H4 (cell line): ENCODE measurements at regions not wholly inside any gene's neighbourhood (a gene's known extent, or its start where the extent isn't known, plus 50 kb on each side); places are given as distances from the start of the nearest gene placed in this dataset.
"Not testable (repeated sequence)": the region's sequence is repeated elsewhere in the genome, so short reads cannot be mapped to it uniquely, and the experiment has no call there.

Experiments used
- DNase-seq: peaks from one replicate; pipeline ENCODE4 v3.0.0-alpha.2; 2015; ENCODE audit warnings: low spot score

DNA sequence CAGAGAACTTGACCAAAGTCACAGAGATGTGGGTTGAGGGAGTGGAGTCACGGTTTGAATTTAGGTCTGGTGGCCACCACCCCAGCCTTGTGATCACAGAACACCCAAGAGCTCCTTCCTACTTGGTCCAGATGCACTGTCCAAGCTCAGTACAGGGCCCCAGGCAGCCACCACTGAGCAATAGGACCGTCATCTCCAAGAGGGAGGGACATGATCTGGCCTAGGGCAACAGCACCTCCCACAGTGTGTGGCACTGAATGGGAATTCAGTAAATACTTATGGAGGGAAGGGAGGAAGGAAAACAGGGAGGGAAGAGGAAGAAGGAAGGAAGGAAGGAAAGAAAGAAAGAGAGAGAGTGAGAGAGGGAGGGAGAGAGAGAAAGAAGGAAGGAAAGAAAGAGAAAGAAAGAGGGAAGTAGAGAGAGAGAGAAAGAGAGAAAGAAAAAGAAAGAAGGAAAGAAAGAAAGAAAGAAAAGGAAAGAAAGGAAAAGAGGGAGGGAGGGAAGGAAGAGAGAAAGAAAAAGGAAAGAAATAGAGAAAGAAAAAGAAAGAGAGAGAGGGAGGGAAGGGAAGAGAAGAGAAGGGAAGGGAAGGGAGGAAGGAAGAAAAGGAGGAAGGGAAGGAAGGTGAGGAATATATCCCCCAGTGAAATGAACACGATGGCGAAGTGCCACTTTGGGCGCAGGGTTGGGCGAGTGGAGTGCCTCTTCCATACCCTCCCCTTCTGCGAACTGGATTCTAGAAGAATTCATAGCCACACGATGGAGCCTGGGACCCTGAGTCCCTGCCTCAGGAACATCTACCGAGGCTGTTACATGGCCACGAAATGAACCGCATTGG, 243.7 kb downstream of the TFAP2C start:
- no peak for DNase-seq

- no peak for DNase-seq
These were observed 244.7 kb downstream of the TFAP2C start for GRCh38 chr20:56873836-56874235.

GRCh38 chr20:56875052-56875659, 246.1 kb downstream of the TFAP2C start:
- DNase-seq: peak; percentile 79

DNA sequence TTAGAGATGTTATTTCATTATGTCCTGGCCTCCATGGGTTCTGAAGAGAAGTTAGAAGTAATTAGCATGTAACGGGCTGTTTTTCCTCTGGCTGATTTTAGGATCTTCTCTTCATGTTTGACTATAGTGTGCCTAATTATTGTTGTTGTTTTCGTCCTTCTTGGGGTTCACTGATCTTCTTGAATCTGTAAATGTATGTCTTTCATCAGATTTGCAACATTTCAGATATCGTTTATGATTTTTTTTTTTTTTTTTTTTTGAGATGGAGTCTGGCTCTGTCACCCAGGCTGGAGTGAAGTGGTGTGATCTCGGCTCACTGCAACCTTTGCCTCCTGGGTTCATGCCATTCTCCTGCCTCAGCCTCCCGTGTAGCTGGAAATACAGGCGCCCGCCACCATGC, 246.7 kb downstream of the TFAP2C start:
- no peak for DNase-seq

DNA sequence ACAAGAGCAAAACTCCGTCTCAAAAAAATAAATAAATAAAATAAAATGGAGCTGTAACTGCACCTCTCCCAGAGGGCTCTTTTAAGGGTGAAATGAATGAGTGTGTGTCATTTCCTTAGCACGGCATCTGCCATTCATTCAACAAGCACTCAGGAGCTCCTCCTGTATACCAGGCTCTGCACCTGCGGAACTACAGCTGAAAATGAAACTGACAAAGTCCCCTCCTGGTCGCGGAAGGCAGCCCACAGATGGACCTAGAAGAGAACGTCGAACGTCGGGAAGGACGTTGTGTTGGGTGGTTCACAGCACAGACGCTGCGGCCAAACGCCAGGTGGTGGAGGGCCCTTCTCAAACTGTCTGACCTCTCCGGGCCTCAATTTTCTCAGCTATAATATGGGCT, 256.4 kb downstream of the TFAP2C start:
- no peak for DNase-seq

GRCh38 chr20:56890011-56890410, 260.9 kb downstream of the TFAP2C start:
- no peak for DNase-seq

DNA sequence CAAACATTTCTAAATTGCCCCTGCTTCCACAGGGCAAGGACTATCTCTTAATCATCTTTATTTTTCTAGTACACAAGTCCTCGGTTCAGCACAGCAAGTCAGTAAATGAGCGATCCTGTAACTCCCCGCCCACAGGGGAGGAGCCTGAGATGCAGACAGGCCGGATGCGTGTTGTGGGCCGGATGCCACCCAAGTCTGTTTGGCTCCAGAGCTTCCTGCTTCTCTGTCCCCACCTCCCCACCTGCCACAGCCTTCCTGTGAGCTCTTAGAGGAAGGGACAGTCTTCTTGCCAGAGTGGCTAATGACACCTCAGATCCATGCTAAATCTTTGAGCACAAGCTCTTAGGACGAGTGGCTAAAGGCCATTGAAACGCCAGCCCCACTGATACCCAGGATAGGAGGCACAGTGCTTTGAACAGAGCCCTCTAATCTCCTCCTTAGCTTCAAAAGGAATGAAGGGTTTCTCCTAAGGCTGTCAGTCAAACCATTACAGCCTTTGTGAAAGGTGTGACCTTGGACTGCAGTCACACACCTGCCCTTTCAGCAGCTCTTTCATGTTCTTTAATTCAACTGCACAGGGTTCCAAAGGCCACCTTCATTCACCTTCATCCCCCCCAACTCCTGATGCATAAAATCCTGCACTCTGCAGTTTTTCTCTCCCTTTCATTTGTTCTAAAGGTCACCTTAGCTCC, 264.3 kb downstream of the TFAP2C start:
- no peak for DNase-seq

GRCh38 chr20:56896447-56896846, 267.3 kb downstream of the TFAP2C start:
- no peak for DNase-seq

GRCh38 chr20:56897318-56897957, 268.3 kb downstream of the TFAP2C start:
- no peak for DNase-seq

- no peak for DNase-seq
These were observed 268.8 kb downstream of the TFAP2C start for GRCh38 chr20:56897958-56898349.

DNA sequence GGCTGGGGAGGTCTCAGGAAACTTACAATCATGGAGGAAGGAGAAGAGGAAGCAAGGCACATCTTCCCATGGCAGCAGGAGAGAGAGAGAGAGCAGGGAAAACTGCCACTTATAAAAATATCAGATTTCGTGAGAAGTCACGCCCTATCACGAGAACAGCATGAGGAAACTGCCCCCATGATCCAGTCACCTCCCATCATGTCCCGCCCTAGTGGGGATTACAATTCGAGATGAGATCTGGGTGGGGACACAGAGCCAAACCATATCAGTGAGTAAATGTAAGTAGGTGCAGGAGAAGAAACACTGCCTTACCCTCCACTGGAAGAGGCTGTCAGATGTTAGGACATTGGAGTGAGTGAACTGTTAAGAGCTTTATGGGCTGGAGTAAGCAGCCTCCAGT, 270.4 kb downstream of the TFAP2C start:
- no peak for DNase-seq

DNA sequence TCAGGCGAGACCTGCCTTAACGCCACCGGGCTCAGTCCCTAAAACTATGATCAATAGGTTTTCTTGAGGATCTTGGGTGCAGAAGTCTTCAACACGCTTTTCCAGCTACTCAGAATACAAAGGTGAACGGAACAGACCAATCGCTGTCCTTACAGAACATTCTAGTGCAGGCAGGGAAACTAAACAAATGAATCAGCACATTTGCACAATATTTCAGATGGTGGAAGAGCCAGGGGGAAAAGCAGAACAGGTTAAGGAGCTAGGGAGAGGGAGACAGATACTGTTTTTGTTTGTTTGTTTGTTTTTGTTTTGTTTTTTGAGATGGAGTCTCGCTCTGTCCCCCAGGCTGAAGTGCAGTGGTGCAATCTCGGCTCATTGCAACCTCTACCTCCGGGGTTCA, 271.1 kb downstream of the TFAP2C start:
- no peak for DNase-seq

- no peak for DNase-seq
These were observed 274.3 kb downstream of the TFAP2C start for GRCh38 chr20:56903421-56903820.

DNA sequence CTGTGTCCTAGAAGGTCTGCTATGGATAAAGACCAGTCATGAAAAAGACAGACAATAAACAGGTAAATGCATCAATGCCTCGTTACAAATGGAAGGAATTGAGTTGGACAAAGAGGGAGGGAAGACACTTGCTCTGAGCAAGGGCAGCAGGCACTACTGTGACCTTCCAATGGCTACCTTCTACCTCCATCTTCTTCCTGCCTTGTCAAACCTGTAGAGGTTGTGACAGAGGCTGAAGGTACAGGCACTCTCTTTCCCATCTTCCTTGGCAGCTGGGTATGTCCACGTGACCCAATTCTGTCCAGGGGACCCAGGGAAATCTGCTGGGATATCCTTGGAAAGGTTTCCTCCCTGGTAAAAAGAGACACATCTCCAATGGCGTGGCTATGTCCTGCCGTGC, 274.8 kb downstream of the TFAP2C start:
- DNase-seq: no peak

GRCh38 chr20:56909918-56910714, 281.0 kb downstream of the TFAP2C start:
- no peak for DNase-seq

GRCh38 chr20:56911946-56912345, 282.8 kb downstream of the TFAP2C start:
- no peak for DNase-seq

DNA sequence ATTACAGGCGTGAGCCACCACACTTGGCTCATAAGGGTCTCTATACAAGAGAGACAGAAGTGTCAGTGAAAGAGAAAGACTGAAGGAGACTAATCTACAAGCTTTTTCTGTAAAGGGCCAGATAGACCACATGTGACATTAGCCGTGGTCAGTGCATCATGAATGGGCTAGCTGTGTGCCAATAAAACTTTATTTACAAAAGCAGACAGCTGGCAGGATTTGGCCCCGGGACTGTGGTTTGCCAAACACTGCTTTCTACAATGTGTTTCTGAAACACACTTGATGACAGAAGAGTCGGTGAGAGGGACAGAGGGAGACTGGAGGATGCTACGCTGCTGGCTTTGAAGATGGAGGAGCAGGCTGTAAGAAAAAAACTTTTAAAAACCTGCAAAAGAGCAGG, 285.4 kb downstream of the TFAP2C start:
- no peak for DNase-seq

DNA sequence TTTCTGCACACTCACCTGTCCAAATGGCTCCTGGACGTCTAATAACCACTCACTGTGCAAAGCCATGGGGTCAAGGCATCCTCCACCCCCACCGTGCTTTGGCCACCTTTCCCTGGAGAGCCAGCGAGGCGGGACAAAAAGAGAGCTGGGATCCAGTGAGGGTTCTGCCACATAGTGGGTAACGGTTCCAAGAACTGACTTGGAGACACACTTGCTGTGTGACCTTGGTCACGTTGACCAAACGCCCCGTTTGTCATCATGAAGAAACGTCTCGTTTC, 287.2 kb downstream of the TFAP2C start:
- no peak for DNase-seq

DNA sequence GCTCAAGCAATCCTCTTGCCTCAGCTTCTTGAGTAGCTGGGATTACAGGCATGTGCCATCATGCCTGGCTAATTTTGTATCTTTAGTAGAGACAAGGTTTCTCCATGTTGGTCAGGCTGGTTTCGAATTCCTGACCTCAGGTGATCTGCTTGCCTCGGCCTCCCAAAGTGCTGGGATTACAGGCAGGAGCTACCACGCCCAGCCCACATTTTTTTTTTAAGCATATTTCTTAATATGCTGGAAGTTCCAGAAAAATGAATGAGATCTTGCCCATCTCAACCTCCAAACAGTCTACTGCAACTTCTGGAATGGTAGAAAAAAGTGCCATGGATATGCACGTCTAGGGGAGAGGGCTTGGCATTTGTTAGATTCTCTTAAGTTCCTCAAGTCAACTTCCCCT, 290.9 kb downstream of the TFAP2C start:
- not testable (repeated sequence) for DNase-seq

GRCh38 chr20:56922497-56922896, 293.4 kb downstream of the TFAP2C start:
- peak; percentile 53 for DNase-seq

DNA sequence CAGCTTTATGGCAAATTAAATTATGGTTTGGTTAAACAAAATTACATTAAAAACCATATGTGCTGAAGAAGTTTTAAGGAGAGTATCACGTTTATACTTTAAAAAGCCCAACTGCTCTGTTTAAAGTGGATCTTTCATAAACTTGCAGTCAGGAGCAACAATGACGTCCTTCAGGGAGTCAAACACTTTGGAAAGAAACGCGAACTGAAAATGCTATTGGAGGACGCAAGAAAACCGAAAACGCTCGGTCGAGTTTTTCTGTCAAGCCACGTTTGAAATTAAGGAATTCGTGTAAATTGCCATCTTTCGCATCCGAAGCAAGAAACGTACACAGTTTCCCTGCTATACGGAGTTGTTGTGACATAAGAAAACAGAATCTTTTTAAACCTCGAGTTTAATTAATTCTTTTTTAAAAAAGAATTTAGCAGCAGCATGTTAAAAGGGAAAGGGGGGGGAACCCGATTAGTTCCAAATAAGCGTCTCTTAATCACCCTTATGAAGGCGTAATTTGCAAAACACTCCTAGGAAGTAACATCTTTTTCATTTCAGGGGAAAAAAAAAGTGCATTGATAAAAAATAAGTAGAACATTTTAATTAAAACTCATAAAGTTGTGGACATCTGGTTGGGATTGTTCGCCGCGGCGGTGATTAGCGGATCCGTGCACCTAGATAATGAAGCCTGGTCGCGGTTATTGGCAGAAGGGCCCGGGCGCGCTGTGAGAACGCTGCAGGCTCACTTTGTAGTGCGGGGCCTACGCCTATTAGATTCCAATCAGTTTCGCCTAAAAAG, 295.4 kb downstream of the TFAP2C start:
- no peak for DNase-seq
